ENCODE measurements at regions not wholly inside any gene's neighbourhood (a gene's known extent, or its start where the extent isn't known, plus 50 kb on each side); places are given as distances from the start of the nearest gene placed in this dataset.

DNA sequence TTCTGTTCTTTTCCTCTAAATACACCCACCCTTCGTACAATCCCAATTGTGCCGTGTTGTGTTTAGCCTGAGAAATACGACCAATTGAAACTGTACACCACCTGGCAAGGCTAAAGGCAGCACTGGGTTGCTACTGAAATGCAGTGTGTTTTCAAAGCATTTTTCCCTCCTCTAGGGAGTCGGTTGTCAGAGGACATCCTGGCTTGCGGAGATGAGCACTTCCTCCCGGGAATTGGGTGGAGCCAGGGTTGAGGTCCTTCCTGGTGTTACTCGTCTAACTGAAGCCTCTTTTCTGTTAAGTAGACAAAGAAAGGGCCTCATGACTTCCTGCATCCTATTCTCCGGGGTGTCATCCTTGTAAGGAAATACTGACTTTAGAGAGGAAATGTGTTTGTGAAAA is 133.5 kb downstream of the MTPAP start:
- no peak overlapping the region for H3K56ac ChIP-seq (ENCODE audit: insufficient read length, low read depth, low read length)
- no peaks in the 10 kb centered on the region for H4K20me1 ChIP-seq (ENCODE audit: control insufficient read depth, insufficient read depth, insufficient read length)
- H4K91ac ChIP-seq (ENCODE audit: insufficient read length, low read depth, low read length) = no peak overlapping the region
- no peak overlapping the region for H3K23ac ChIP-seq (ENCODE audit: insufficient read length, low read depth, low read length)
- H2AFZ ChIP-seq (ENCODE audit: low read length) = peak overlapping the region; percentile 97
- H3K27me3 Mint-ChIP-seq (ENCODE audit: low read depth) = no peaks in the 10 kb centered on the region
- H2BK5ac ChIP-seq (ENCODE audit: insufficient read length, low read length) = no peak overlapping the region
- no peak overlapping the region for H2AK5ac ChIP-seq (ENCODE audit: insufficient read length, low read length)
- no peaks in the 10 kb centered on the region for H3K27me3 ChIP-seq (ENCODE audit: insufficient read depth, low read length)
- no peak overlapping the region for H3T11ph ChIP-seq (ENCODE audit: low read length)
- no peaks in the 10 kb centered on the region for H3K79me1 ChIP-seq (ENCODE audit: insufficient read depth, low read depth, low read length, poor library complexity, severe bottlenecking)
- no peaks in the 10 kb centered on the region for H3K9me3 ChIP-seq (ENCODE audit: control insufficient read depth, low read depth, low read length)
- H3K14ac ChIP-seq (ENCODE audit: insufficient read depth, low read length) = no peak overlapping the region
- H3K4me2 ChIP-seq (ENCODE audit: insufficient read depth, insufficient read length, low read length) = no peak overlapping the region
- no peak overlapping the region for H2BK20ac ChIP-seq (ENCODE audit: low read depth, low read length, poor library complexity, severe bottlenecking)
- no peaks in the 10 kb centered on the region for H3K36me3 Mint-ChIP-seq (ENCODE audit: insufficient read depth in 1 of 3, low read depth in 3 of 3)
- no peak overlapping the region for H3K27ac Mint-ChIP-seq
- no peaks in the 10 kb centered on the region for H3K4me1 ChIP-seq (ENCODE audit: insufficient read depth, low read length)
- H4K8ac ChIP-seq (replicated peaks; ENCODE audit: insufficient read length, low read depth, low read length) = no peak overlapping the region
- no peak for TF ChIP-seq CTCF (conservative IDR thresholded peaks at IDR 0.05)
- no peak overlapping the region for H3K9ac ChIP-seq (ENCODE audit: extremely low read depth, insufficient read length, low read length)
- H4K5ac ChIP-seq (ENCODE audit: insufficient read length, low read depth, low read length) = no peak overlapping the region
- H2BK15ac ChIP-seq (ENCODE audit: low read depth, low read length) = no peak overlapping the region
- no peak overlapping the region for H2BK12ac ChIP-seq (ENCODE audit: insufficient read length, low read depth, low read length)
- no CpG with 5 or more reads among the region's 8 CpGs for WGBS (ENCODE audit: extremely low coverage, insufficient read length, low lambda C conversion rate)
- peaks cover 5 to 10% of the 10 kb centered on the region in 2 experiments; a peak in 3 of 4 replicates for H3K4me1 Mint-ChIP-seq
- no peak overlapping the region for H3K4me3 Mint-ChIP-seq
- no peaks in the 10 kb centered on the region for H3K79me2 ChIP-seq (ENCODE audit: insufficient read depth, low read length)
- H3K23me2 ChIP-seq (ENCODE audit: insufficient read length, low read depth, low read length, poor library complexity, severe bottlenecking) = no peaks in the 10 kb centered on the region
- H3K4ac ChIP-seq (ENCODE audit: low read depth, low read length) = no peak overlapping the region
- H3K27ac ChIP-seq (ENCODE audit: insufficient read length, low read depth, low read length) = no peak overlapping the region
- peaks cover 0 to 1% of the 10 kb centered on the region in 2 experiments; a peak in 1 of 5 replicates for H3K9me3 Mint-ChIP-seq
- no peak for DNase-seq
- H2BK120ac ChIP-seq (ENCODE audit: low read depth, low read length, poor library complexity, severe bottlenecking) = no peak overlapping the region
- no peak overlapping the region for H3K18ac ChIP-seq (ENCODE audit: insufficient read length, low read depth, low read length)
